T-helper 22 cell (primary cell): ENCODE measurements at regions not wholly inside any gene's neighbourhood (a gene's known extent, or its start where the extent isn't known, plus 50 kb on each side); places are given as distances from the start of the nearest gene placed in this dataset.

ENCODE experiments used
- DNase-seq: peaks from one replicate; pipeline ENCODE4 v3.0.0-alpha.2; 2020; ENCODE audit warnings: low read depth

DNA sequence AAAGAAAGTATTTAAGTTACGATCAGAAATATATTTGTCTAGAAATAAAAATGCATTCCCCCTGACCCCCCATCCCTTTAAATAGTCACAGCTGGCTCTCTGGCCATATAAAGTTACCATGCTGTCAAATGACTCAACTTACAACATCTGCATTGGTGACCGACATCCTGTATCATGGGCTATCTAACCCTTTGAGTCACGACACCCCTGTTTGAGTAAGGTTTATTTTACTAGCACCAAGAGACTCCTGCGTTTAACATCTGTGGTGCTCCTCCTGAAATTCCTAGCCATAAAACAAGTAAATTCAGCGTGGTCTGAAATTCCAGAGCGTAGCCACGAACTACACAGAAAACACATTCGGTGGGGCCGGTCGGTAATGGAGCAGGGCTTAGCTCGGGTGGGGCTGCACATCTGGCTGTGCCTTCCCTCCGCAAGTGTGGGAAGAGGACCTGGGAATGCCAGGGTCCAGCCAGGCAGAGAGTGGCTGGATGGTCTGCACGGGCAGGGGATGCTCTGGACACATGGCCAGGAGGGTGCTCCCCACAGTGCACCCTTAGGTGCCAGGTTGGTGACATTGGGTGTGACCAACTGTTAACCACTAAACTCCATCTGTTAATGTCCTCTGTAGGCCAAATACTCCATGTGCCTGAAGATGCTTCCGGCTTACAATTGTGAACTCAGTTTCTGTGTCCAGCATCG lies 53.0 kb upstream of the CLDN14 start:
- DNase-seq: no peak

DNA sequence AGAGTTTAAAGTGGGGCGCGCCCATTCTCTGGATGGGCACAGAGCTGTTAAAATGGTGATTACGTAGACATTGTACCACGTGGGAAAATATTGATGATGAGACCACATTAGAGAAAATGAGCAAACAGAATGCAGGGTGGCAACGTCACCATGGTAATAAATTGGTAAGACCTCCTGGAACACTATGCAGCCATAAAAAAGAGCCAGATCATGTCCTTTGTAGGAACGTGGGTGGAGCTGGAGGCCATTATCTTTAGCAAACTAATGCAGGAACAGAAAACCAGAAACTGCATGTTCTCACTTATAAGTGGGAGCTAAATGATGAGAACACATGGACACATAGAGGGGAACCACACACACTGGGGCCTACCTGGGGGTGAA lies 53.5 kb upstream of the CLDN14 start:
- no peak for DNase-seq

DNA sequence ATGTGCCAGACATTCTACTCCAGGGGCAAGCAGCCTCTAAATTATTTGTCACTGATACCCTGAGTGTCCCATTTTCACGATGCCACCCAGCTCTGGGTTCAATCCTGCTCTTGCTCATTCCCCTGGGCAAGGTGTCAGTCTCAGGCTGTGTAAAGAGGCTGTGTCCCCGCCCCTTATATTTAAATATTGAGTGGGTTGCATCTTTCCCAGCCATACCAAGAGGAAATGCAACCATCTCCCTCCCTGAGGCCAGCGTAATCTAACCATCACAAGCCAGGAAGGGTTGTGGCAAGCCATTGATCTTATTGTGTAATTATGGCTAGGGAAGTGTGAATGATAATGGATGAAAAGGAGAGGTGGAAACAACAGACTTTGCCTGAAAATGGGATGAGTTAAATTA lies 54.7 kb upstream of the CLDN14 start:
- DNase-seq: no peak

DNA sequence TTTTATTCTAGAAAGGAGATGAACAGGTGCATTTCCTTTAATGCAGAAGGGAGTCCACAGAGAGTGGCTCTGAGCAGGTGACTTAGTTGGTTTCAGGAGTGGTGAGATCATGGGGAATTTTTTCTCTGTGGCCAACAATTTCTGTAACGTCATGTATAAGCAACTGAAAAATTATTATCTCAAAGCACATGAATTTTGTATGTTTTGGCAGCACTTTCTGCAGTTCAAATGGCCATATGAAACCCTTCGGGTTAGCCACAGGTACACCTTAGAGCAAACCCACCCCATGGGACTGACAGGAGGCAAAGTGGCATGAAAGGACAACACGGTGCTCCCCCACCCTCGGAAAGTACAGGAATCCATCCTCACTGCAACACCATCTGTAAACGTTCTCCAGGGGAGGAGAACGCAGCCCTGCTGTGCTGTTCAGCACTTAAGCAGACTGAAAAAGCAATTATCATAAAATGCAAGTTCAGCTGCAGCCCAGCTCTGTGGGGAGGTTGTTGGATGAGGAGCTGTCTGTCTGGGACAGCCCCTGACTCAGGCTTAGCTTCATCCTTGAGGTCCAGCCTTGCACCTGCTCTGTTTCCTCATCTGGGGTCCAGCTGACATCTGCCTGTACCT lies 55.8 kb upstream of the CLDN14 start:
- DNase-seq: no peak

DNA sequence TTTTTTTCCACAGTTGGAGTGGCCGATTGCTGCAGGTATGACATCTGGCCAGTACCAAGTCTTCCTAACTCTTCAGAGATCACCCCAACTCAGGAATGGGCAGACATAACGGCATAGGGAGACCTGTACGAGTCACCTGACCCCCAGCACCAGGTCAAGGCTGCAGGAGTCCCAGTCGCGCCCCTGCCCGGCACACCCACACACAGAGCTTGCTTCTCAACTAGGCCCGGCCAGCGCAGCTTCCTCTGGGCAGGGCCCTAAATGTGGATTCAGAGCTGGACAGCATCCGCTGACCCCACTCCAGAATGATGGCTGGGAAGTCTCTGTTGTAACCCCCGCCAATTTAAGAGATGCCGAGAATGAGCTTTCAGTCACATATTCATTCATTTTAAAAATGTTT lies 58.8 kb upstream of the CLDN14 start:
- DNase-seq: no peak

DNA sequence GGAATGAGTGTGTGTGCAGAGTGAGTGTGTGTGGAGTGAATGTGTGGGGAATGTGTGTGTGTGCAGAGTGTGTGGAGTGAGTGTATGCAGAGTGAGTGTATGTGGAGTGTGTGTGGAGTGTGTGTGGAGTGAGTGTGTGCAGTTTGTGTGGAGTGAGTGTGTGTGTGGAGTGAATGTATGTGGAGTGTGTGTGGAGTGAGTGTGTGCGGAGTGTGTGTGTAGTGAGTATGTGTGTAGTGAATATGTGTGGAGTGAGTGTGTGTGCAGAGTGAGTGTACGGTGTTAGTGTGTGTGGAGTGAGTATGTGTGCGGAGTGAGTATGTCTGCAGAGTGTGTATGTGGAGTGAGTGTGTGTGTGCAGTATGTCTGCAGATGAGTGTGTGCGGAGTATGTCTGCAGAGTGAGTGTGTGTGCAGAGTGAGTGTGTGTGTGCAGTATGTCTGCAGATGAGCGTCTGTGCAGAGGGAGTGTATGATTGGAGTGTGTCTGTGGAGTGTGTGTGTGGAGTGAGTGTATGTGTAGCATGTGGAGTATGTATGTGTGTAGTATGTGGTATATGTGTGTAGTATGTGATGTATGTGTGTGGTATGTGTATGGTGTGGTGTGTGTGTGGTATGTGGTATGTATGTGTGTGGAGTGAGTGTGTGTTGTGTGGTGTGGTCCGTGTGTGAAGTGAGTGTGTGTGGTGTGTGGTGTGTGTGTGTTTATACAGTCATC lies 59.7 kb upstream of the CLDN14 start:
- DNase-seq: no peak

DNA sequence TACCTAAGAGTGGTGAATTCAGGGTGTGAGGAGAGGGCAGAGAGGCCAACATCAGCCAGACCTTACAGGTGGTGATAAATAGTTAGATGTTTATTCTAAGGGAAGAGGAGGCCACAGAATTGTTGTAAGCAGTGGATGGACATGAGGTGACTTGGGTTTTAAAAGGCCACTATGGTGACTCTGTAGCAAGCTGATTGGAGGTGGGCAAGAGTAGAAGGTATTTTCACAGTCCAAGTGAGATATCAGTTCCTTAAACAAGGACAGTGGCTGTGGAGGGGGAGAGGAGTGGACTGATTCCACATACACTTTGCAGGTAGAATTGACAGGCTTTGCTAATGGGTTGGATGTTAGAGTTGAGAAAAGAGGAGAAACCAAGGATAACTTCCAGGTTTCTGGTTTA lies 60.8 kb upstream of the CLDN14 start:
- no peak for DNase-seq

DNA sequence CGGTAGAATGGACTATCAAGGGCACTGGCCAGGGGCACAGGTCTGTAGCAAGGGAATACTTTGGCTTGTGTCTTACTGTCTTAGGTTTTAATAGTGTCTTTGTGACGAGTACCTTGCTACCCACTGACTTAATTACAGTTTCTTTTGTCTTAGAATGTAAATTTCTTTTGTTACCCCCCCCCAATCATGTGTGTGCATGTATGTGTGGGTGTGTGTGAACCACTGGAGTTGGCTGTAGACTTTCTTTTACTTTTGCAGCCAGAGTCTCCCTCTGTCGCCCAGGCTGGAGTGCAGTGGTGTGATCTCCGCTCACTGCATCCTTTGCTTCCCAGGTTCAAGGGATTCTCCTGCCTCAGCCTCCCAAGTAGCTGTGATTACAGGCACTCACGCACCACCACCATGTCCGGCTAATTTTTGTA lies 61.8 kb upstream of the CLDN14 start:
- no peak for DNase-seq

DNA sequence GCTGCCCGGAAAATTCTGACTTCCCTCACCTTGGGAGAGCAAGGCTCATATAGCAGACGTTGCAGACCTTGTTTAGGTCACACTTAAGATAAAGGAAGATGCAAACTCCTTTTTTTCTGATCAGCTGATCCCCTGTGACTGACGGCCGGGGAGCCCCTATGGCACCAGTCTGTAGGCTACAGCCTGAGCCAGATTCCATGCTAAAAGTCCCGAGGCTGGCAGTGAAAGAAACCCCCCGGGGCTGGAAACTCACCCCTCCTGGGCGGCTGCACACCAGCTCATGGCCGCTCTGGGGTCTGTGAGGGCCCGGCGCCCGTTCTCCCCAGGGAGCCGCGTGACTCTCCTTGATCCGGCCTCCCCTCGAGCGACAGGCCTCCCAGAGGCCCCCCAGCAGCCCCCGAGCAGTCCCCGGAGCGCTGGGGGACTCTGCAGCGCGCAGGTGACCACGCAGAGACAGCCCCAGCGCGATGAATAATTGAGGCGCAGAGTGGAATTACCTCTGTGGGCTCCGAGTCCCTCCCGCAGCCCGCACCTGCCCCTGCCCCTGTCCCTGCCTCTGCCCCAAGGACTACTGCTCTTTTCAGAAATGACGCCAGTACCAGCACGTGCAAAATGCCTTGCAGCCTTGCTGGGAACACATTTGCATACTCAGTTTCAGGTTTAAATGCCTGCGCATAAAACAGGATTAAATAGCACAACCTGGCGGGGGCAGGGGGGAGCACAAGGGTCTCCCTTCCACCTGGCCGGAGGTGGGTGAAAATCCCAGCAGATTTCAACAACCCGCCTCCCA lies 62.6 kb upstream of the CLDN14 start:
- DNase-seq: no peak

DNA sequence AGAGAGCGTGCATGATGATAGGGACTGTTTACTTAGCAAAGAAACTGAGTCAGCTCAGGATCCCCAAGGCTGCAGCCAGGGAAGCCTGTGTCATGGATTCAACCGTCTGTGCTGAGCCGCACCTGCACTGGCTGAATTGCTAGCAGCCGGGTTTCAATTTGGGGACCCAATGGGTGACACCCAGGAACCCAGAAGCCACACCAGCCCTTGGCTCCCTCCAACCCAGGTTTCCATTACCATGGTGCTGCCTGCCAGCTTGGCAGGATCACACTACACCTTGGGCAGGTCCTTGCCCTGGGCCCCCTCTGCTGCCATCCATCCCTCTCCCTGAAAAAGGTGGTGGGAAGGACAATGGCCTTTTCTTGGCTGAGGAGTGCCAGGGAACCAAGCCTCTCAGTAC lies 64.0 kb upstream of the CLDN14 start:
- DNase-seq: no peak

DNA sequence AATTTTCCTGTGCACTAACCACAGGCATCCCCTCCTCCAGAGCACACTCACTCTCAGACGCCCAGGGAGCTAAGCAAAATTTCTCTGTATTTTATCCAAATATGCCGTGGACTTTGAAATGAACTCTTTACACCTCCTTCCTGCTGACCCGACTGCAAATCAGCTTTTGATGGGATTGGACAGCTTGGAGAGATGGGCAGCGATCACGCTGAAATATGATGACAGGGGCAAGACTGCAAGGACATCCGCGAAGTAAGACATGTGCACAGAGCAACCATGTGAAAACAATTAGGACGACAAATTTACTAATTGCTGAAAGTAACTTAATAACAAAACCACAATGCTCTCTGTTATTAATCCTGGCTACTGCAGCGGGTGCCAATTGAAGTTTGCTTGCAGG lies 64.6 kb upstream of the CLDN14 start:
- DNase-seq: no peak

DNA sequence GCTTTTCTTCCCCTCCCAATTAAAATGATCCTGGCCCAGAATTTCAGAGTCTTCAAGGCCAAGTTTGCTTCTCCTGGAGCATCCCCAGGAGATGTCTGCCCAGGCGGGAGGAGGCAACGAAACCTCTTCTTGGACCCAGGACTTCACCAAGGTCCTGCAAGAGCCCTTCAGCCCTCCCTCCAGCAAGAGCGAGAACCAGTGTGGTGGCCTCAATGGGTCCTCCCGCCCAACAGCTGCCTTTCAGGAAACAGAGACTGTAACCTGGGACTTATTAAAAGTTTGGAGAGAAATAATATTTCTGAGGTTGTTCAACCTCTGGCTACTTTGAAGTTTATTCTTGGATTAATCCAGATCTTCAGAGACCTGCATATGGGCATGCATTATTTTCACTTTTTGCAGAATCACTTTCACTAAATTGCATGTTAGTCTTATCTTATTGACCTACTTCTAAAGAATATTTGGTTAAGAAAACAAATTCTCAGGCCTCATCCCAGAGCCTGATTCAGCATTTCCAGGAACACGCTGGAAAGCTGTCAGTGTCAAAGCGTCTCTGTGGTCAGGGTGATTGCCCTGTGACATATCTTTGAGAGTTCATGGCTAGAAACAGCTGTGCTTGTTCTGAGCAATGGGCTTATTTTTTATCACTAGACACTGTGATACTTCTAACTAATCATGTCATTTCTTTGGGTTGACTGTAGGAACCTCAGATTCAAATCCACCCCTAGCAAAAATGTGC lies 66.0 kb upstream of the CLDN14 start:
- DNase-seq: no peak

DNA sequence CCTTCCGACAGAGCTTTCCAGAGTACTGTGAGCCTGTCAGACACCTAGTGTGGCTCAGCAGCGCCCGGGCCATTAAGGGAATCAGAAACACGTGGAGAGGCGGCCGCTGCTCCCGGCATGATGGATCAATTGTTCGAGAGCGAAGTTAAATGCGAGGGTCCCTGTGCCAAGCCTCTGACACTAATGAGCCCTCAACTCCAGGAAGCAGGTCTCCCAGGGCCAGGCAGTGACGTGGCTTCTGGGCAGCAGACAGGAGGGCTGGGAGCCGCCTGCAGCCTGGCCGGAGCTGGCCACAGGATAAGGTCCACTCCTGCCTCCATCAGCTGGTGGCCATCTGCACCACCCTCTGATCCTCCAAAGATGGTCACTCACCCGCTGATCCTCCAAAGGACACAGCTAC lies 67.5 kb upstream of the CLDN14 start:
- DNase-seq: no peak

DNA sequence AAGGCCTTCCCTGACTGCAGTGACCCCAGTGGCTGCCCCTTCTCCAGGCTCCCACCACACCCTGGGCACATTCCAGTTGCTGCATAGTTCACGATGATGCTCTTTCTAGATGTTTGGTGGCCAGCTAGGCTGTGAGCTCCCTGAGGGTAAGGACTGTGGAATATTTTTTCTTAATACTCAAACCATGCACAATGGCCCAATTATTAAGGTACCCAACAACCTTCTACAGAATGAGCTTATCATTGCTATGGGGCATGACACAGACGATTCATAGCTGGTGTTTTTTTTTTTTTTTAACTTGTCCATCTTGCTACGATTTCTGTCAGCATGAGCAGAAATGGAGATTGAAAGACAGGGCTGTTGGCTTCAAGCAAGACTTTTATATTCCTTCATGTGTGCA lies 68.9 kb upstream of the CLDN14 start:
- no peak for DNase-seq

DNA sequence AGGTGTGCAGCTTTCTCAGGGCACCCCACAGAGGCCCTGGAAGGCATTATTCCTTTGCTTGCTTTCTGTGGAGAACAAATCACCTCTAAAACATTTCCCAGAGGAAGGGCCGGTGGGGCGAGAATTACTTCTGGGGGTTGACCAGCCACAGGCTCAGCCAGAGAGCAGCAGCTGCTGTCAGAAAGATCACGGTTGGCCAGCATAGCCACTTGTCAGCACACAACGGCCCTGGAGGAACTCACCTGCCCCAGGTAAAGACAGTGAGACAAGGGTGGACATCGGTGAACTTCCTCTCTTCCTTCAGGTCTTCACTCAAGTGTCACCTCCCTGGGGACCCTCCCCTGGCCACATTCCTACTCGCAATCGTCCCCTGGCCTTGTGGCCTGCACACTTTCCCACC lies 69.5 kb upstream of the CLDN14 start:
- no peak for DNase-seq

DNA sequence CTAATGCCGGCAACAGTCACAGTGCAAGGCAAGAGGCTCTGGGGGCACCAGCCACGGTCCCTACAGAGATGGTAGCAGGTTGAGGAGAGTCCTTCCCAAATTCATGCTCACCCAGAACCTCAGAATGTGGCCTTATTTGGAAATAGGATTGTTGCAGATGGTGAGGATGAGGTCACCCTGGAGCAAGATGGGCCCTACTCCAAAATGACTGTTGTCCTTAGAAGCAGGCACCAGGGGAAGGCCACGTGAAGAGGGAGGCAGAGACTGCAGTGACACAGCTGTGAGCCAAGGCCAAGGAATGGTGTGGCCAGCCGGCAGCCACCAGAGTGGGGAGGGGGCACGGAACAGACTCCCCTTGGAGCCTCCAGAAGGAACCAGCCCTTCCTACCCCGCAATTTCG lies 70.8 kb upstream of the CLDN14 start:
- no peak for DNase-seq

DNA sequence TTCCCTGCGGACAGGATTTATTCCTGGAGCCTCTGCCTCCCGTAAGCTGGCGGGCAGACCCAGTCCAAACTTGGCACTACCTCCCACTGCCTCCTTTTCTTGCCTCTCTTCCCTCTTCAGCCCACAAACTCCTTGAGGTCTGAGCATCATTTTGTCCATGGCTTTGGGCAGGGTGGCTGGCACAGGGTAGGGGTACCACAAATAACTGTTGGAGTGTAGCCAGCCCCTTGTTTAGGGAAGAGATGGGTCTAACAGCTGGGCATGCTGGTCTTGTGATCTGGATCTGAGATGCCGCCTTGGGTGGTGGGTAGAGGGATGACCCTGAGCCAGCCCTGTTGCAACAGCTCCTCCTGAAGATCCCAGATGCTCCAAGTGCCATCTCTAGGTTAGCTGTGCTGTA lies 71.4 kb upstream of the CLDN14 start:
- no peak for DNase-seq

DNA sequence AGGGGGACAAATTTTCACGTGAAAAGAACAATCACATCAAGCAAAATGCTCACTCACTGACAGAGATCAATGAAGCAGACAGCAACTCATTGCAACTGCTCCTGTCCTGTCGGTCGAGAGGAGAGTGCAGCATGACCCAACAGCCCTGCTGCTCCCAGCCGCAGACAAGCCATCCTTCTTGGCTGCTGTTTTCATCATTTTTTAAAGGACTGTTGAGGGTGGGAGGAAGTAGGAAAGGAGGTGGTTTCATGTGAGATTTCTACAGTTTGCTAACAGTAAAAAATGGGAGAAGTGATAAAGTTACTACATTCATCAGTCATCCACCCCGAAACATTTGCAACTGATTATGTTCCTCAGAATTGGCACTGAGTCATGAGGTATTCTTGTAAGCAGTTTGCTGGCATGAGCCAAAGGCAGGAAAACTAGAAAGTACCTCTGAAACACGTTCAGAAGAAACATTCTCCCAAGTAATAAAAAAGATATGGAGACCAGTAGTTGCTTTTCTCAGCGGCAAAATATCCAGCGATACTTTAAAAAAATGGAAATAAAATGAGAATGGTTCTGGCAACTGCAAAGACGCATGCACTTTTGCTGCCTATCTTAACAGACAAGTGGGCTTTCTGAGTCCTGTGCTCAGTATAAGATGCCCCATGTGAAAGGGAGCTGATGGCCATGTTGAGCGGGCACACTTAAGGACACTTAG lies 72.0 kb upstream of the CLDN14 start:
- no peak for DNase-seq

DNA sequence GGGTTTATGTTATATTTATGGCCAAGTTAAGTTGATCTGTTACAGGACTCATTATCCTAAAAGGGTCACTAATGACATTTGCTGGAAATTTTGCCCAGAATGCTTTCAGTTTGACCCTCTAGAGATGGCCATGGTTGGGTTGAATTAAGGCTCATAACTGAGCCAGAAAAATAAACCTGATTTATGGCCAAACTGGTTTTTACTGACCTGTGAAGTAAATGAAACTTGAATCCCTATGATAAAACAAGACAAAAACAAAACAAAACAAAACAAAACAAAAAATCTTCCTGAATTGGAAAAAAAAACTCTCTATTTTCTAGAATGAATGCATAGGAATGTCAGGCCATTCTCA lies 72.5 kb upstream of the CLDN14 start:
- DNase-seq: no peak

DNA sequence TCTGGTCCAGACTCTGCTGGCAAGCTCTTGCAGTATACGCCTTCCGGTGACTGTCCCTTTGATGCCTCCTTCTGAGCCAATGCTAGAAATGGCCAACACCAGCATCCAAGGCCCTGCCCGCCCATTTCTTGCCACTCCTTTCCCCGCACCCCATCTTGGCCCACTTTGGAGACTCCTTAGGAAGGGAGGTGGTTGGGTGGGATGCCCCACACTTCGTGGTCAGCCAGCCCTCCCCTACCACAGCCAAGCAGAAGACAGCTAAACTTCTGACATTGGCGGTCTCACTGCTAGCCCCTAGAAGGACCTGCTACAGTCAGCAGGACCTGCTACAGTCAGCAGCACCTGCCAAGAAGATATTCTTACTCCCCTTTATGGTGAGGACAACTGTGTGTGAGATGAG lies 73.5 kb upstream of the CLDN14 start:
- no peak for DNase-seq

DNA sequence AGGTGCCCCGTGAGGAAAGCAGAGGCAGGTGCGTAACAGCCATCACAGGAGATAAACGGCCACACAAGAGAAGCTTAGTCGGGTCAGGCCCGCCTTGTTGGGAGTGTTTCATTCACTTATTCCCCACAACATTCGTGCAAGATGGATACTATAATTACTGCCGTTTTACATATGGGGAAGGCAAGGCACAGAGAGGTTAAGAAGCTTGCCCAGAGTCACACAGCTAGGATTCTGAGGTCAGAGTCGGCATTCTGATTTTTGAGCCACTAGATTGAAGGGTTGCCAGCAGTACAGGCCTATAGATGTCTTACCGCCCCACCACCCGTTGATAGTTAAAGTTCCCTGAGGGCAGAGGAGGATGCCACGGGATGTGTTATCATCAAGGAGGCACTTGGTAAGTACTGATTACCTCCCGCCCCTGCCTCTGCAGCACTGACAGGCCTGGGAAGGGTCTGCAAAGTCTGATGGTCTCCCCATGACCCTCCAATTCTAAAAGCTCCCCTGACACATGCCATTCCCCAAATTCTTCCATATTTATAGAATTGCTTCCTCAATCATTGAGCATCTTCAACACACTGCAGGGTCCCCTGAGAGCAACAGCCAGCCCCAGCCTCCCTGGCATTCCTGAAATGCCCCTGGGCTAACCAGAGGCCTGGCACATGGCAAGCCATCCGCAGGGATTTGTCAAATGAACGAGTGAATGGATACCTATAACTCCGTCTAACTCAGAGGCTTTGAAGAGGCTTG lies 74.7 kb upstream of the CLDN14 start:
- DNase-seq: no peak
